BE2C (cell line): ENCODE measurements at regions not wholly inside any gene's neighbourhood (a gene's known extent, or its start where the extent isn't known, plus 50 kb on each side); places are given as distances from the start of the nearest gene placed in this dataset.

Experiments
- DNase-seq: peaks from one replicate; pipeline ENCODE4 v3.0.0-alpha.2; 2020
- H3K27me3 ChIP-seq: fragments of 250-450 bp; sonication (Bioruptor Pico); 2 replicates; pipeline ENCODE4 v1.5.1; 2020; ENCODE audit warnings: mild to moderate bottlenecking
- H3K36me3 ChIP-seq: fragments of 250-450 bp; sonication (Bioruptor Pico); 2 replicates; pipeline ENCODE4 v1.5.1; 2020; ENCODE audit warnings: mild to moderate bottlenecking
- H3K4me1 ChIP-seq: fragments of 250-450 bp; sonication (Bioruptor Pico); 2 replicates; pipeline ENCODE4 v1.5.1; 2020
- H3K4me3 ChIP-seq: 2 replicates; pipeline ENCODE4 v1.5.1; 2011; ENCODE audit warnings: low read depth, low read length
- H3K9me3 ChIP-seq: fragments of 250-450 bp; sonication (Bioruptor Pico); 2 replicates; pipeline ENCODE4 v1.5.1; 2020
- CTCF ChIP-seq: IDR thresholded peaks from 2 replicates; pipeline ENCODE4 v1.5.1; 2012; ENCODE audit warnings: mild to moderate bottlenecking, low read depth, low read length

GRCh38 chr4:3369781-3370674, 71.7 kb upstream of the HGFAC start:
- Histone ChIP-seq H3K27me3 (no peaks in the 10 kb centered on the region), H3K36me3 (no peaks in the 10 kb centered on the region), H3K4me1 (peaks cover 11% of the 10 kb centered on the region), H3K9me3 (no peaks in the 10 kb centered on the region), H3K4me3 (peak overlapping the region; percentile 36)
- no peak for TF ChIP-seq CTCF
- DNase-seq: no peak

- DNase-seq: no peak
- Histone ChIP-seq H3K9me3 (no peaks in the 10 kb centered on the region), H3K36me3 (no peaks in the 10 kb centered on the region), H3K4me3 (no peak overlapping the region), H3K4me1 (peaks cover 11% of the 10 kb centered on the region), H3K27me3 (no peaks in the 10 kb centered on the region)
- no peak for TF ChIP-seq CTCF
Observed at GRCh38 chr4:3371033-3372001, 70.5 kb upstream of the HGFAC start.

DNA sequence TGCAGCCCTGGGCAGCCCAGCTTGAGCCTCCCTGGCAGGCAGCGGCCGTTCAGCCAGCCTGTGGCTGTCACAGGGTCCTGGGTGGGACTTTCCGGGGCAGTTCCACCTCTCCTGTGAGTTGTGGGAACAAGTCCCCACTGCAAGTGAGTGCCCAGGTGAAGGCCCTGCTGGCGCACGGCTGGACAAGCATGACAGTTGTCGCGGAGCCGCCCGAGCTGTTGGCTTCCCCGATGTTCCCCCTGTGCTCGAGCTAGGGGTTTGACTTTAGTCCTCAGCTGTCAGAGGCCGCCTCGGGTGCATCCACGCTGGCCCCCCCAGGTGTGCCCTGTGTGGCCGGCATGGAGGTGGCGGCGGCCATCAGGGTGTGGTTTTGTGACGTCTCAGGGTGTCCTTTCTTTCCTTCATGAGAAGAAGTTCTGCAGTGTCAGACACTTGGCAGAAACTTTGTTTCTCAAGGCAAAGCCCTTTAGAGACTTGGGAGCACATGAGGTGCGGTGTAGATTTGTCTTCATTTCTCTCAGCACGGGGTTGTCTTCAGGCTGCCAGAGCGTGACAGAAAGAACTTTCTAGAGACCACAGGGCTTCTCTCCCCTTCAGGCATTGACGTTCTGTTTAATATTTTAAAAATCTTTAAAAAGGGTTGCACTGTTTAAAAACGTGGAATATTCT, 69.4 kb upstream of the HGFAC start:
- no peaks in the 10 kb centered on the region for H3K9me3 ChIP-seq
- peaks cover 11% of the 10 kb centered on the region for H3K4me1 ChIP-seq
- no peaks in the 10 kb centered on the region for H3K27me3 ChIP-seq
- no peak overlapping the region for H3K4me3 ChIP-seq
- no peak for DNase-seq
- TF ChIP-seq CTCF: no peak
- H3K36me3 ChIP-seq: no peaks in the 10 kb centered on the region

GRCh38 chr4:3372933-3373465, 68.8 kb upstream of the HGFAC start:
- no peaks in the 10 kb centered on the region for H3K36me3 ChIP-seq
- TF ChIP-seq CTCF: no peak
- peaks cover 11% of the 10 kb centered on the region for H3K4me1 ChIP-seq
- no peaks in the 10 kb centered on the region for H3K9me3 ChIP-seq
- no peaks in the 10 kb centered on the region for H3K27me3 ChIP-seq
- H3K4me3 ChIP-seq: no peak overlapping the region
- no peak for DNase-seq

DNA sequence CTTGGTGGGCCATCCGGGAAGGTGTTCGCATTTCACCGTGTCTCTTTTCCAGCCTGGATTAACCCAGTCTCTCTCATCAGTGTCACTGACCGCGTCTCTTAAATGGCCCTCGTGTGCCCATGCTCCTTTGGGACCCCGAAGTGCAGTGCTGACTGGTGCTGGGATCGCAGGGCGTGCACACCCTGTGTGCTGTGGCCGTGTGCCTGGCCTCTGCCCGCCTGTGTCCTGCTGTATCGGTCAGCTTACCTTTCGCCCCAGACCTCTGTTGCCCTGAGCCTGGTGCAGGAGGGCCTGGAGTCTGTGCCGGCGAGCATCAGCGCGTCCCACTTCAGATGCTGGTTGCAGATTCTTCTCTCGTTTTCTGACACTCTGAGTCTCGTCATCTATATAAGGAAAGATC, 68.3 kb upstream of the HGFAC start:
- no peak for DNase-seq
- no peaks in the 10 kb centered on the region for H3K27me3 ChIP-seq
- TF ChIP-seq CTCF: no peak
- H3K36me3 ChIP-seq: no peaks in the 10 kb centered on the region
- no peak overlapping the region for H3K4me3 ChIP-seq
- no peaks in the 10 kb centered on the region for H3K9me3 ChIP-seq
- H3K4me1 ChIP-seq: peaks cover 11% of the 10 kb centered on the region
